B cell (primary cell): ENCODE measurements at regions not wholly inside any gene's neighbourhood (a gene's known extent, or its start where the extent isn't known, plus 50 kb on each side); places are given as distances from the start of the nearest gene placed in this dataset.

Source experiments
- ATAC-seq: fragments of 200-7000 bp; cut with Tn5 transposase; one replicate; pipeline ENCODE4 v1.10.0; 2021; ENCODE audit warnings: low read depth, mild to moderate bottlenecking, moderate number of reproducible peaks, moderate library complexity
- CTCF ChIA-PET: fragments of 350-600 bp; sonication (Branson Sonifier 250); formaldehyde crosslinking; loops from one replicate; lab custom pipeline; 2021; ENCODE audit warnings: antibody characterized with exemption, inconsistent platforms; lab: Charles Lee
- POLR2A ChIA-PET: fragments of 350-600 bp; sonication (Branson Sonifier 250); formaldehyde crosslinking; loops from one replicate; lab custom pipeline; 2021; ENCODE audit warnings: antibody characterized with exemption; lab: Charles Lee
- DNase-seq: peaks from one replicate; pipeline ENCODE4 v3.0.0; 2013
- H2AFZ ChIP-seq: 2 replicates; pipeline ENCODE4 v1.6.1; 2012; ENCODE audit warnings: mild to moderate bottlenecking, low read depth, low read length; ENCODE audit not compliant: insufficient read depth, poor library complexity, severe bottlenecking
- H3K27ac ChIP-seq, 2 donors: 1 replicate in 1 of 2; 2 replicates in 1 of 2; pipeline ENCODE4 v1.5.1; 2012 to 2013; ENCODE audit warnings: low read length in 2 of 2, mild to moderate bottlenecking in 2 of 2, moderate library complexity in 1 of 2
- H3K27me3 ChIP-seq, 4 experiments: fragments of 200-600 bp in 1 of 4; sonication (generic) in 1 of 4; replicated peaks in 1 of 4; 1 replicate in 2 of 4; 2 replicates in 2 of 4; pipeline versions ENCODE4 v1.6.1 to v1.7.0; 2013 to 2016; ENCODE audit warnings: low read length in 3 of 4, mild to moderate bottlenecking in 2 of 4, mixed read lengths in 1 of 4, moderate library complexity in 1 of 4; ENCODE audit not compliant: insufficient read depth in 4 of 4, control insufficient read depth in 3 of 4; ENCODE audit errors: control extremely low read depth in 1 of 4
- H3K36me3 ChIP-seq, 2 experiments: replicated peaks in 1 of 2; 1 replicate in 1 of 2; 2 replicates in 1 of 2; pipeline versions ENCODE4 v1.6.1 to v1.7.1; 2013; ENCODE audit warnings: low read length in 1 of 2; ENCODE audit not compliant: insufficient read depth in 2 of 2, control insufficient read depth in 1 of 2; ENCODE audit errors: control extremely low read depth in 1 of 2, extremely low read depth in 1 of 2
- H3K4me1 ChIP-seq, 2 donors: fragments of 200-600 bp in 1 of 2; sonication (generic) in 1 of 2; 1 replicate in 1 of 2; 2 replicates in 1 of 2; pipeline versions ENCODE4 v1.5.1 to v1.6.1; 2013 to 2017; ENCODE audit warnings: low read length in 2 of 2; ENCODE audit not compliant: control insufficient read depth in 2 of 2, insufficient read depth in 2 of 2
- H3K4me2 ChIP-seq: replicated peaks from 2 replicates; pipeline ENCODE3; 2012; ENCODE audit warnings: mild to moderate bottlenecking, low read depth, low read length; ENCODE audit not compliant: poor library complexity, severe bottlenecking
- H3K4me3 ChIP-seq, 5 experiments: fragments of 200-600 bp in 1 of 5; sonication (generic) in 1 of 5; 1 replicate in 3 of 5; 2 replicates in 2 of 5; pipeline versions ENCODE4 v1.5.1 to v1.7.0; 2011 to 2016; ENCODE audit warnings: low read length in 4 of 5, mild to moderate bottlenecking in 4 of 5, low read depth in 2 of 5, control low read depth in 1 of 5, moderate library complexity in 1 of 5; ENCODE audit not compliant: insufficient read depth in 1 of 5; ENCODE audit errors: control extremely low read depth in 1 of 5, extremely low read depth in 1 of 5
- H3K79me2 ChIP-seq: fragments of 200-600 bp; sonication (generic); one replicate; pipeline ENCODE4 v1.6.0; 2016; ENCODE audit warnings: low read length; ENCODE audit not compliant: control insufficient read depth, insufficient read depth
- H3K9ac ChIP-seq: fragments of 200-600 bp; sonication (generic); 2 replicates; pipeline ENCODE4 v1.6.1; 2017; ENCODE audit warnings: mild to moderate bottlenecking, low read length, moderate library complexity
- H3K9me3 ChIP-seq, 3 donors: one replicate each; pipeline versions ENCODE4 v1.6.1 to v1.7.1; 2013; ENCODE audit warnings: low read length in 2 of 3; ENCODE audit not compliant: control insufficient read depth in 2 of 3, insufficient read depth in 1 of 3; ENCODE audit errors: control extremely low read depth in 1 of 3
- H4K20me1 ChIP-seq: 2 replicates; pipeline ENCODE4 v1.6.0; 2012; ENCODE audit warnings: mild to moderate bottlenecking, low read length; ENCODE audit not compliant: insufficient read depth, control insufficient read depth, poor library complexity, severe bottlenecking
- H3K27ac Mint-ChIP-seq: one replicate; pipeline ENCODE4 v1.8.0; 2021; ENCODE audit warnings: mixed read lengths
- H3K27me3 Mint-ChIP-seq: one replicate; pipeline ENCODE4 v1.8.0; 2021; ENCODE audit warnings: mixed read lengths
- H3K4me1 Mint-ChIP-seq: one replicate; pipeline ENCODE4 v1.8.0; 2021; ENCODE audit warnings: mixed read lengths
- H3K4me3 Mint-ChIP-seq: one replicate; pipeline ENCODE4 v1.8.0; 2021; ENCODE audit warnings: mixed read lengths
- H3K9me3 Mint-ChIP-seq: one replicate; pipeline ENCODE4 v1.8.0; 2022; ENCODE audit warnings: mixed read lengths; ENCODE audit not compliant: insufficient read depth
- EZH2 ChIP-seq: IDR thresholded peaks from 2 replicates; pipeline ENCODE4 v1.6.1; 2012; ENCODE audit warnings: borderline replicate concordance, low read depth, mild to moderate bottlenecking, moderate library complexity, low read length; ENCODE audit not compliant: insufficient read depth, poor library complexity, severe bottlenecking
- WGBS: methylation state at CpG from one replicate; pipeline ENCODE4 v1.1.5; 2013; ENCODE audit warnings: missing lambda C conversion rate; ENCODE audit not compliant: insufficient coverage; 5-methylcytosine and 5-hydroxymethylcytosine counted together
- intact Hi-C: fragments of 100-400 bp; cut with micrococcal nuclease; formaldehyde crosslinking; loops from one replicate; pipeline ENCODE4 v1.10.0; 2022
- TF ChIP-seq, protein P1 (sequence below): fragments of 200-600 bp; IDR thresholded peaks from one replicate; pipeline ENCODE4 v1.8.0; 2022; ENCODE audit warnings: antibody characterized with exemption, mild to moderate bottlenecking

DNA sequence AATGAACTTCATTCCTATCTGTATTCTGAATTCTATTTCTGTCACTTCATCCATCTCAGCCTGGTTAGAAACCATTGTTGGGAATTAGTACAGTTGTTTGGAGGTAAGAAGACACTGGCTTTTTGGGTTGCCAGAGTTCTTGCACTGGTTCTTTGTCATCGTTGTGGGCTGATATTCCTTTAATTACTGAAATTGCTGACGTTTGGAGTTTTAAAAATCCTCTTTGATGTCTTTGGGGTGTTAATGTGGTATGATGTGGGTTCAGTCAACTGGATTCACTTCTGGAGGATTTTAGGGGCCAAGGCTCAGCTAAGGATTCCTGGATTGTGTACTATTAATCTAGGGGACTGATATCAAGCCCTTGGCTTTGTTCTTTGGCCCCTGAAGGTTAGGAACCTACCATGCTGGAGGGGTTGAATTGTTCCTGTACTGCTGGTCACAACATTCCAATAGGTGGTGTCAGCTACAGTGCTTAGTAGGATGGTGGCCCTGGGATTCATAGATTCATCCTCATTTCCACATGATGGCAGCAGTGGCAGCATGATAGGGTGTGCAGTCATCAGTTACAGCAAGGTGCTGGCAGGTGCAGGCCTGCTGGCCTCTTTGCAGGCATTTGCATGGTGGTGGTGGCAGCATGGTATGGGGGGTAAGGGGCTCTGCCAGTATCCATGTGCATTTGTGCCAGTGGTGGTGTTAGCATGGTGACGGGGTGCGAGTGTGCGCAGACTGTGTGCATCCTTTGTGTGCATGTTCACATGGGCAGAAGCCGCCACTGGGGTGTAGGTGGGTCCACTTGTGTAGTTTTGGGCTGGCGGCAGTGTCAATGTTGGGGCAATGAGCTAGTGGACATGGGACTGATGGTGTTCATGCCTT lies 301.3 kb downstream of the TEX13C start:
- Histone ChIP-seq H3K79me2 (no peaks in the 10 kb centered on the region), H3K9ac (no peak overlapping the region), H3K27me3 (no peaks in the 10 kb centered on the region), H3K27ac (no peak overlapping the region), H3K4me3 (no peak overlapping the region), H4K20me1 (no peaks in the 10 kb centered on the region), H2AFZ (no peak overlapping the region), H3K36me3 (no peaks in the 10 kb centered on the region), H3K4me2 (no peak overlapping the region), H3K9me3 (no peaks in the 10 kb centered on the region), H3K4me1 (no peaks in the 10 kb centered on the region)
- Mint-ChIP-seq H3K4me3 (no peak overlapping the region), H3K27me3 (no peaks in the 10 kb centered on the region), H3K4me1 (no peaks in the 10 kb centered on the region), H3K27ac (no peak overlapping the region), H3K9me3 (no peaks in the 10 kb centered on the region)
- POLR2A ChIA-PET = no interaction called here
- WGBS = 87% methylated on average over 7 of the region's 7 CpGs
- CTCF ChIA-PET = no interaction called here
- TF ChIP-seq EZH2 = no peak
- TF ChIP-seq, protein P1, sequence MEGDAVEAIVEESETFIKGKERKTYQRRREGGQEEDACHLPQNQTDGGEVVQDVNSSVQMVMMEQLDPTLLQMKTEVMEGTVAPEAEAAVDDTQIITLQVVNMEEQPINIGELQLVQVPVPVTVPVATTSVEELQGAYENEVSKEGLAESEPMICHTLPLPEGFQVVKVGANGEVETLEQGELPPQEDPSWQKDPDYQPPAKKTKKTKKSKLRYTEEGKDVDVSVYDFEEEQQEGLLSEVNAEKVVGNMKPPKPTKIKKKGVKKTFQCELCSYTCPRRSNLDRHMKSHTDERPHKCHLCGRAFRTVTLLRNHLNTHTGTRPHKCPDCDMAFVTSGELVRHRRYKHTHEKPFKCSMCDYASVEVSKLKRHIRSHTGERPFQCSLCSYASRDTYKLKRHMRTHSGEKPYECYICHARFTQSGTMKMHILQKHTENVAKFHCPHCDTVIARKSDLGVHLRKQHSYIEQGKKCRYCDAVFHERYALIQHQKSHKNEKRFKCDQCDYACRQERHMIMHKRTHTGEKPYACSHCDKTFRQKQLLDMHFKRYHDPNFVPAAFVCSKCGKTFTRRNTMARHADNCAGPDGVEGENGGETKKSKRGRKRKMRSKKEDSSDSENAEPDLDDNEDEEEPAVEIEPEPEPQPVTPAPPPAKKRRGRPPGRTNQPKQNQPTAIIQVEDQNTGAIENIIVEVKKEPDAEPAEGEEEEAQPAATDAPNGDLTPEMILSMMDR = no peak
- no peak for DNase-seq
- intact Hi-C loops = no loop called here
- no peak for ATAC-seq

DNA sequence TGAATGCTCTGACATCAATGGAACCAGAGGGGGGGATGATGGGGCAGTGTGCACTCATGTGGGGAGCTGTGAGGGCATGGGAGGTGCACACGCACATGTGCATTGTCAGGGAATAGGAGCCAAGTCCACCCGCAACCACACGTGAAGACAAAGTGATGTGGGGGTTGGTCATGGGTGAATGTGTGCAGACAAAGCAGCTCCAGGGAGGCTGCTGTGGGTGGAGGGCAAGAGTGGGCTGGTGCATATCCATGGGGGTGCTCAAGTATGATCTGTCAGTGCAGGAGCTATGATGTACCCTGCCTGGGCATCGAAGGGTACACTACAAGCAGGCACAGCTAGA lies 301.9 kb downstream of the TEX13C start:
- H3K27ac Mint-ChIP-seq = no peak overlapping the region

More for the DNA sequence above, 301.9 kb downstream of the TEX13C start:
- no peaks in the 10 kb centered on the region for H3K4me1 ChIP-seq
- no peak overlapping the region for H3K27ac ChIP-seq
- H3K4me3 ChIP-seq = no peak overlapping the region
- ATAC-seq (no peak), DNase-seq (no peak)
- no peaks in the 10 kb centered on the region for H3K9me3 ChIP-seq
- Mint-ChIP-seq H3K4me1 (no peaks in the 10 kb centered on the region), H3K9me3 (no peaks in the 10 kb centered on the region), H3K4me3 (no peak overlapping the region), H3K27me3 (no peaks in the 10 kb centered on the region)
- no peak for TF ChIP-seq EZH2
- TF ChIP-seq, protein P1 = no peak
- H3K4me2 ChIP-seq = no peak overlapping the region
- ChIA-PET POLR2A (no interaction called here), CTCF (no interaction called here)
- no peaks in the 10 kb centered on the region for H3K36me3 ChIP-seq
- H3K27me3 ChIP-seq = no peaks in the 10 kb centered on the region
- H3K9ac ChIP-seq = no peak overlapping the region
- intact Hi-C loops = no loop called here
- H3K79me2 ChIP-seq = no peaks in the 10 kb centered on the region
- no peak overlapping the region for H2AFZ ChIP-seq
- WGBS = 93% methylated on average over 3 of the region's 4 CpGs
- H4K20me1 ChIP-seq = no peaks in the 10 kb centered on the region
